Activated CD4-positive, CD25-positive, alpha-beta regulatory T cell treated with anti-CD3 and anti-CD28 coated beads, Interleukin-2, amount 50 U/mL, for 16 hours (primary cell): ENCODE measurements at regions not wholly inside any gene's neighbourhood (a gene's known extent, or its start where the extent isn't known, plus 50 kb on each side); places are given as distances from the start of the nearest gene placed in this dataset.
"Not testable (repeated sequence)": the region's sequence is repeated elsewhere in the genome, so short reads cannot be mapped to it uniquely, and the experiment has no call there.

Source experiments
- DNase-seq: peaks from one replicate; pipeline ENCODE4 v3.0.0-alpha.2; 2020; ENCODE audit warnings: low read depth, low spot score

- DNase-seq = no peak
Measured at GRCh38 chr14:105636935-105637334, 110.6 kb downstream of the TMEM121 start.

GRCh38 chr14:105637345-105637744, 111.0 kb downstream of the TMEM121 start:
- DNase-seq = not testable (repeated sequence)

GRCh38 chr14:105639969-105640931, 113.9 kb downstream of the TMEM121 start:
- DNase-seq = not testable (repeated sequence)

- no peak for DNase-seq
Measured at GRCh38 chr14:105641075-105641937, 114.9 kb downstream of the TMEM121 start.

- not testable (repeated sequence) for DNase-seq
Measured at GRCh38 chr14:105641951-105642350, 115.6 kb downstream of the TMEM121 start.

- not testable (repeated sequence) for DNase-seq
Measured at GRCh38 chr14:105642486-105642885, 116.1 kb downstream of the TMEM121 start.

GRCh38 chr14:105643406-105644052, 117.1 kb downstream of the TMEM121 start:
- DNase-seq = not testable (repeated sequence)

- not testable (repeated sequence) for DNase-seq
Measured at GRCh38 chr14:105644053-105644435, 117.7 kb downstream of the TMEM121 start.

GRCh38 chr14:105644457-105644856, 118.1 kb downstream of the TMEM121 start:
- not testable (repeated sequence) for DNase-seq

- DNase-seq = not testable (repeated sequence)
Measured at GRCh38 chr14:105644891-105645290, 118.5 kb downstream of the TMEM121 start.

- not testable (repeated sequence) for DNase-seq
Measured at GRCh38 chr14:105645389-105645788, 119.0 kb downstream of the TMEM121 start.

GRCh38 chr14:105646175-105646574, 119.8 kb downstream of the TMEM121 start:
- no peak for DNase-seq

- DNase-seq = not testable (repeated sequence)
Measured at GRCh38 chr14:105646711-105647281, 120.4 kb downstream of the TMEM121 start.

GRCh38 chr14:105647426-105647783, 121.0 kb downstream of the TMEM121 start:
- DNase-seq = not testable (repeated sequence)

GRCh38 chr14:105647784-105648608, 121.6 kb downstream of the TMEM121 start:
- no peak for DNase-seq

GRCh38 chr14:105648609-105649535, 122.5 kb downstream of the TMEM121 start:
- DNase-seq = not testable (repeated sequence)

GRCh38 chr14:105652317-105652716, 125.9 kb downstream of the TMEM121 start:
- not testable (repeated sequence) for DNase-seq

GRCh38 chr14:105653921-105654320, 127.5 kb downstream of the TMEM121 start:
- DNase-seq = not testable (repeated sequence)

- DNase-seq = not testable (repeated sequence)
Measured at GRCh38 chr14:105659255-105659654, 132.9 kb downstream of the TMEM121 start.
